Loucy (cell line): ENCODE measurements at regions not wholly inside any gene's neighbourhood (a gene's known extent, or its start where the extent isn't known, plus 50 kb on each side); places are given as distances from the start of the nearest gene placed in this dataset.

Experiments used
- H2AFZ ChIP-seq: fragments of 200-600 bp; sonication (generic); 2 replicates; pipeline ENCODE4 v1.6.0; 2016; ENCODE audit warnings: antibody characterized with exemption, mild to moderate bottlenecking, low read length, moderate library complexity
- H3F3A ChIP-seq: fragments of 200-600 bp; 2 replicates; pipeline ENCODE4 v1.6.0; 2016; ENCODE audit warnings: antibody characterized with exemption, low read depth, mild to moderate bottlenecking
- H3K27me3 ChIP-seq: fragments of 200-600 bp; sonication (generic); 2 replicates; pipeline ENCODE4 v1.6.1; 2014; ENCODE audit warnings: low read length, mild to moderate bottlenecking; ENCODE audit not compliant: insufficient read depth, poor library complexity, severe bottlenecking
- H3K36me3 ChIP-seq: fragments of 200-600 bp; sonication (generic); 2 replicates; pipeline ENCODE4 v1.6.1; 2016; ENCODE audit warnings: low read length; ENCODE audit not compliant: insufficient read depth
- H3K4me1 ChIP-seq: fragments of 200-600 bp; sonication (generic); 2 replicates; pipeline ENCODE4 v1.5.1; 2014; ENCODE audit warnings: low read length, mild to moderate bottlenecking; ENCODE audit not compliant: insufficient read depth, poor library complexity, severe bottlenecking
- H3K4me2 ChIP-seq: fragments of 200-600 bp; sonication (generic); 2 replicates; pipeline ENCODE4 v1.6.0; 2014; ENCODE audit warnings: antibody characterized with exemption, low read length, low read depth, mild to moderate bottlenecking; ENCODE audit not compliant: poor library complexity, severe bottlenecking
- H3K4me3 ChIP-seq: fragments of 200-600 bp; sonication (generic); 2 replicates; pipeline ENCODE4 v1.5.1; 2014; ENCODE audit warnings: low read length, mild to moderate bottlenecking, mixed read lengths; ENCODE audit not compliant: poor library complexity, severe bottlenecking
- H3K79me2 ChIP-seq: fragments of 200-600 bp; sonication (generic); 2 replicates; pipeline ENCODE4 v1.6.1; 2014; ENCODE audit warnings: low read length; ENCODE audit not compliant: insufficient read depth
- H3K9ac ChIP-seq: fragments of 200-600 bp; sonication (generic); 2 replicates; pipeline ENCODE4 v1.6.0; 2014; ENCODE audit warnings: mild to moderate bottlenecking, low read depth, low read length, moderate library complexity; ENCODE audit not compliant: poor library complexity, severe bottlenecking
- H3K9me2 ChIP-seq: fragments of 200-600 bp; sonication (generic); replicated peaks from 2 replicates; pipeline ENCODE4 v1.6.1; 2016; ENCODE audit warnings: low read depth, low read length, mixed read lengths
- H3K9me3 ChIP-seq: fragments of 200-600 bp; sonication (generic); 2 replicates; pipeline ENCODE4 v1.6.1; 2014; ENCODE audit warnings: mild to moderate bottlenecking, antibody characterized with exemption, low read length, low read depth; ENCODE audit not compliant: insufficient read depth
- H4K20me1 ChIP-seq: fragments of 200-600 bp; sonication (generic); 2 replicates; pipeline ENCODE4 v1.6.0; 2014; ENCODE audit warnings: antibody characterized with exemption, low read length, mild to moderate bottlenecking; ENCODE audit not compliant: insufficient read depth, poor library complexity, severe bottlenecking
- EZH2phosphoT487 ChIP-seq: fragments of 200-600 bp; IDR thresholded peaks from 2 replicates; pipeline ENCODE4 v1.6.1; 2018; ENCODE audit warnings: antibody characterized with exemption, mild to moderate bottlenecking, moderate library complexity, borderline replicate concordance
- TF ChIP-seq, protein P1 (sequence below): fragments of 200-600 bp; sonication (generic); conservative IDR thresholded peaks from 2 replicates; pipeline ENCODE4 v1.5.1; 2014; ENCODE audit warnings: mild to moderate bottlenecking, antibody characterized with exemption, low read length

DNA sequence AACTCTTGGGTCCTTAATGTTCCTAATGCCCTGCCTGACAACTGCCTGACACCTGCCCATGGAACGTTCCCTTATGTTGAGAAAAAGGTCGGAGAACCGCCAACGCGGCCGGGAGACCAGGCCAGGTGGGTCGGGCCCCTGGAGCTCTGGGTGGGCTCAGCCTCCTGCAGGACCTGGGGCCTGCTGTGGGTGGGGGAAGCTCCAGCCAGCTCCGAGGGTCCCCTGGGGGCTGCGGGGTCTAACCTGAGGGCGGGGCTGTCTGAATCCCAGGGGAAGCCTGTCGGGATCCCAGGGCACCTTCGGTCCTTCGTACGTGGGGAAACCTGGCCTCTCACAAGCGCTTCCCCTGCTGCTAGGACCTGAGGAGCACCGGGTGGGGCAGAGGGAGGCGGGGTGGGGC is 296.0 kb downstream of the NDUFA10 start:
- H2AFZ ChIP-seq = no peak overlapping the region
- no peaks in the 10 kb centered on the region for H3K79me2 ChIP-seq
- no peak overlapping the region for H3K9ac ChIP-seq
- TF ChIP-seq, protein P1, sequence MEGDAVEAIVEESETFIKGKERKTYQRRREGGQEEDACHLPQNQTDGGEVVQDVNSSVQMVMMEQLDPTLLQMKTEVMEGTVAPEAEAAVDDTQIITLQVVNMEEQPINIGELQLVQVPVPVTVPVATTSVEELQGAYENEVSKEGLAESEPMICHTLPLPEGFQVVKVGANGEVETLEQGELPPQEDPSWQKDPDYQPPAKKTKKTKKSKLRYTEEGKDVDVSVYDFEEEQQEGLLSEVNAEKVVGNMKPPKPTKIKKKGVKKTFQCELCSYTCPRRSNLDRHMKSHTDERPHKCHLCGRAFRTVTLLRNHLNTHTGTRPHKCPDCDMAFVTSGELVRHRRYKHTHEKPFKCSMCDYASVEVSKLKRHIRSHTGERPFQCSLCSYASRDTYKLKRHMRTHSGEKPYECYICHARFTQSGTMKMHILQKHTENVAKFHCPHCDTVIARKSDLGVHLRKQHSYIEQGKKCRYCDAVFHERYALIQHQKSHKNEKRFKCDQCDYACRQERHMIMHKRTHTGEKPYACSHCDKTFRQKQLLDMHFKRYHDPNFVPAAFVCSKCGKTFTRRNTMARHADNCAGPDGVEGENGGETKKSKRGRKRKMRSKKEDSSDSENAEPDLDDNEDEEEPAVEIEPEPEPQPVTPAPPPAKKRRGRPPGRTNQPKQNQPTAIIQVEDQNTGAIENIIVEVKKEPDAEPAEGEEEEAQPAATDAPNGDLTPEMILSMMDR = no peak
- no peak for TF ChIP-seq EZH2phosphoT487
- H3K4me3 ChIP-seq = no peak overlapping the region
- no peaks in the 10 kb centered on the region for H3K4me1 ChIP-seq
- no peak overlapping the region for H3K4me2 ChIP-seq
- H3K9me3 ChIP-seq = peaks cover 22% of the 10 kb centered on the region; the same call in 1 of the 2 replicates
- no peaks in the 10 kb centered on the region for H3K36me3 ChIP-seq
- no peaks in the 10 kb centered on the region for H3K27me3 ChIP-seq
- no peaks in the 10 kb centered on the region for H4K20me1 ChIP-seq
- no peaks in the 10 kb centered on the region for H3K9me2 ChIP-seq
- no peaks in the 10 kb centered on the region for H3F3A ChIP-seq

DNA sequence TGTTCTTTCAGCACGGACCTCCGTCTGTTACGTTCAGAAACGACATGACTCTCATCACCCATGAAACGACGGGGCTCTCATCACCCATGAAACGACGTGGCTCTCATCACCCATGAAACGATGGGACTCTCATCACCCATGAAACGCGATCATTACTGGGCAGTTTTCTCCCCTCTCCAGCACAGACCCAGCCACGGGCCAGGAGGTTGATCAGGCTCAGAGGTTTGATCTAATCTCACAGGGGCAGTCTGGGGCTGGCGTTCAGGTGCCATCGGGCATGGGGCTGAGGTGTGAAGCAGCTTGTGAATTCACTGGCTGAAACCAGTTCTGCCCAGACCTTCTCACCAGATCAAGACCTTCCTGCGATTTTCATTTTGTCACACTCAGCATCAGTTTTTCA is 296.4 kb downstream of the NDUFA10 start:
- Histone ChIP-seq H3K4me1 (no peaks in the 10 kb centered on the region), H2AFZ (no peak overlapping the region), H3K9me3 (peaks cover 22% of the 10 kb centered on the region; the same call in 1 of the 2 replicates), H3K4me3 (no peak overlapping the region), H3K4me2 (no peak overlapping the region), H3K36me3 (no peaks in the 10 kb centered on the region), H3F3A (no peaks in the 10 kb centered on the region), H3K27me3 (no peaks in the 10 kb centered on the region), H3K9ac (no peak overlapping the region), H4K20me1 (no peaks in the 10 kb centered on the region), H3K9me2 (no peaks in the 10 kb centered on the region), H3K79me2 (no peaks in the 10 kb centered on the region)
- no peak for TF ChIP-seq EZH2phosphoT487
- TF ChIP-seq, protein P1 = no peak

DNA sequence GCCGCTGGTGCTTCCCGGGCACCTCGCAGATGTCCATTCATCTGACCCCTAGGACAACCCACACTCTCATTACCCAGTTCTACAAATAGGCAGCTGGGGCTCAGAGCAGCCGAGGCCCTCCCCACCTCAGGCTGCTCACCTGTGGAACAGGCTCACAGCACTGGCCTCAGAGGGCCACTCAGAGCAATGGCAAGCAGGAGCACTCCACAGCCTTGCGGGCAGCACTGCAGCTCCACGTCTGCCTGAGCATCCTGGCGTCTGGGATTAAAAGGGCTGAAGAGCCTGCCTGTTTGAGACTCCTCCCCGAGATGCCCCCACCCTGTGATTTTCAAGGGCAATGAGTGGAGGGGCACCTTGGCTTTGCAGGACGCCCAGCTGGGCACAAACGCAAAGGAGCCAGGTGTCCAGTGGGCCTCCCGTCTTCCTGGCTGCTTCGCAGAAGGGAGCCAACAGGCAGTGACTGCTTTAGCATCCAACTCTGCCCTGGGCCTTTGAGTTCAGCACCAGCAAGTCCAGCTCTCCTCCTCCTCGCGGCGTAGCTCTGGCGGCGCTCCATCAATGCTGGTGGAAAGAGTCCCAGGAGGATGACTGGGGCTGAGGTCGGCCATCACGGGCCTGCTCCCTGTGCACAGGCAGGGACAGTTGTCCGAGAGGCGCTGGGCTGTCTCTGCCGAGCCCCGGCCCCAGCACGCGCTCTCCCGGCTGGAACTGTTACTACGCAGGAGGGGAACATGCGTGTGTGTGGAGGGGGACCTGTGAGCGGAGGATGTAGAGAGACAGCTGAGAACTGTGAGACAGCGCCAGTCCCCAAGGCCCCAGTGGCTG is 297.2 kb downstream of the NDUFA10 start:
- Histone ChIP-seq H3K9me3 (peaks cover 22% of the 10 kb centered on the region; the same call in 1 of the 2 replicates), H2AFZ (no peak overlapping the region), H3K27me3 (no peaks in the 10 kb centered on the region), H3K9me2 (no peaks in the 10 kb centered on the region), H3F3A (no peaks in the 10 kb centered on the region), H3K4me1 (no peaks in the 10 kb centered on the region), H3K36me3 (no peaks in the 10 kb centered on the region), H3K79me2 (no peaks in the 10 kb centered on the region), H3K4me3 (no peak overlapping the region), H3K4me2 (no peak overlapping the region), H4K20me1 (no peaks in the 10 kb centered on the region), H3K9ac (no peak overlapping the region)
- TF ChIP-seq, protein P1 = no peak
- no peak for TF ChIP-seq EZH2phosphoT487
